ENCODE measurements at regions not wholly inside any gene's neighbourhood (a gene's known extent, or its start where the extent isn't known, plus 50 kb on each side); places are given as distances from the start of the nearest gene placed in this dataset.
"Not testable (repeated sequence)": the region's sequence is repeated elsewhere in the genome, so short reads cannot be mapped to it uniquely, and the experiment has no call there.

- Mint-ChIP-seq H3K4me3 (no peak overlapping the region), H3K4me1 (ENCODE audit: low read depth) (peaks cover 8% of the 10 kb centered on the region), H3K36me3 (ENCODE audit: low read depth) (no peaks in the 10 kb centered on the region), H3K27me3 (peaks cover 6% of the 10 kb centered on the region), H3K27ac (no peak overlapping the region), H3K9me3 (peaks cover 27% of the 10 kb centered on the region)
- no peak for DNase-seq
Observed at GRCh38 chr4:100889898-100890297, 372.1 kb upstream of the EMCN start.

DNA sequence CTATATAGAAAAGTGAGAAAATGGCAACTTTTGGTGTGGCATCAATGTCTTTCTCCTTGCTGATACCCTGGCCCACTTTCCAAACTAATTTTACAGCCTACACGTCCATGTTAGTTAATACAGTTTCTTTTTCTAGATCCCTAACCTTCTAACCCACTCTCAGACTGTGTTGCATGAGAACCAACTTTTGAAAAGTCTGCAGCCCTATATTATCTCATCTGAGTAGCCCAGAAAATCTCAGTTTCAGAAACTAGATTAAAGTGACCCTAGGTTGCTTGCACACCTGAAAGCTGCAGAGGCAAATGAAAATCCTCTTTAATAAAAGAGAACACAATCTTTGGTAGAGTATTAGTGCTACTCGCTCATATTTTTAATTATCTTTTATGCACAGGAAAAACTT lies 371.6 kb upstream of the EMCN start:
- peaks cover 29% of the 10 kb centered on the region for H3K9me3 Mint-ChIP-seq
- H3K27me3 Mint-ChIP-seq: peaks cover 6% of the 10 kb centered on the region
- peaks cover 5% of the 10 kb centered on the region for H3K4me1 Mint-ChIP-seq (ENCODE audit: low read depth)
- DNase-seq: no peak
- H3K36me3 Mint-ChIP-seq (ENCODE audit: low read depth): no peaks in the 10 kb centered on the region
- H3K27ac Mint-ChIP-seq: no peak overlapping the region
- H3K4me3 Mint-ChIP-seq: no peak overlapping the region

DNA sequence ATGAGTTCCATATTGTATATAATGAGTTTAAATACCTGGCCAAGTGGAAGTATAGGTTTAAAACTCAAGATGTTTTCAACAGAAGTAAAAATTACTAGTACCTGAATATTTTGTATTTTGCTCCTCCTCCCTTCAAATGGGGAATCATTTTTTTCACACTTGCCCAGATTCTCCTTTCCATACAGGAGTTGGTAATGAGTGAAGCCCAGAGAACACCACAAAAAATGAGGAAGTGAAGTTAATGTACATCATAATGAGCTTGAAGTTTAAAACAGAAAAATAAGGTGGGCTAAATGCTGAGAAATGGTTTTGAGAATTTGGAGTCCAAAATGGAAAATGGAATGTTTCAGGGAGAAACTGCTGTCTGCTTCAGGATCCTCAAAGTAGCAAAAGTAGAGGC lies 364.8 kb upstream of the EMCN start:
- Mint-ChIP-seq H3K27ac (no peak overlapping the region), H3K4me3 (no peak overlapping the region), H3K36me3 (ENCODE audit: low read depth) (no peaks in the 10 kb centered on the region), H3K4me1 (ENCODE audit: low read depth) (no peaks in the 10 kb centered on the region), H3K9me3 (peaks cover 16% of the 10 kb centered on the region), H3K27me3 (peaks cover 4% of the 10 kb centered on the region)
- no peak for DNase-seq

DNA sequence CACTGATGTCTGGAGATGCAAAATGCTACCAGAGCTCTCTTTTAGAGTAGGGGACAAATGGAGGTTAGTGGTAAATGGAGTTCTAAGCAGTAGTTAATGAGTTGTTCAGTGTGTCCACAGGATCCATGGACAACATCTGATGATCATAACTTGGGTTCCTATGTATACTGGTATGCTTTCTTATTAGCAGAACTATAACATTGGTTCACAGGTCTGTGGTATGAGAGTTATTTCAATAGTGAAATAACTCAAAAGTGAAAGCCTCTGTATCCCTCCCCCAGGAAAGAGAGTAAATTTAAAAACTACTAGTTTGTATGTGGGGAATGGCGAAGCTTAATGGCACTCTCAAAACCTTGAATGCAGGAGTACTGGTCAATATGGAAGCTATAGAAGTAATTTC lies 363.5 kb upstream of the EMCN start:
- Mint-ChIP-seq H3K4me1 (ENCODE audit: low read depth) (no peaks in the 10 kb centered on the region), H3K4me3 (no peak overlapping the region), H3K9me3 (peaks cover 8% of the 10 kb centered on the region), H3K27ac (no peak overlapping the region), H3K36me3 (ENCODE audit: low read depth) (no peaks in the 10 kb centered on the region), H3K27me3 (peaks cover 4% of the 10 kb centered on the region)
- DNase-seq: no peak

- no peak overlapping the region for H3K4me3 Mint-ChIP-seq
Observed at GRCh38 chr4:100880011-100880410, 362.2 kb upstream of the EMCN start.

DNA sequence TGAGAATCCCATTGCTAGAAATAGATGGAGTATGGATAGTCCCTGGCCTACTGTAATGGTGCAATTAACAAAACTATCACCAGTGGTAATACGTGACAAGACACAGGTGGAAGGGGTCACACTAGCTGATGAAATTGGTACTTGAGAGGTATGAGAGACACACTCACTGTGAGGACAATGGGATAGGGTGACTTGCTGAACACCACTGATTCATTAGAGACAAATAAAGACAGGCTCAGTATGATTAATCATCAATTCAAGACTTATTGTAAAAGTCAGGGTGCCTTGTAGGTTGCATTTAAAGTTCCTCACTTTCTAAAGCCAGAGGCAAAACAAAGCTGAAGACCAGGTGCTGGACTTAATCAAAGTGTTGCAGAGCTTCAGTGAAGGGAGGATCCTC lies 361.6 kb upstream of the EMCN start:
- no peak for DNase-seq
- no peaks in the 10 kb centered on the region for H3K4me1 Mint-ChIP-seq (ENCODE audit: low read depth)
- no peaks in the 10 kb centered on the region for H3K9me3 Mint-ChIP-seq
- no peak overlapping the region for H3K27ac Mint-ChIP-seq
- no peak overlapping the region for H3K4me3 Mint-ChIP-seq
- H3K27me3 Mint-ChIP-seq: peaks cover 2% of the 10 kb centered on the region
- no peaks in the 10 kb centered on the region for H3K36me3 Mint-ChIP-seq (ENCODE audit: low read depth)

More at GRCh38 chr4:100880011-100880410, 362.2 kb upstream of the EMCN start:
- Mint-ChIP-seq H3K4me1 (ENCODE audit: low read depth) (no peaks in the 10 kb centered on the region), H3K36me3 (ENCODE audit: low read depth) (no peaks in the 10 kb centered on the region), H3K9me3 (peaks cover 2% of the 10 kb centered on the region), H3K27ac (no peak overlapping the region), H3K27me3 (no peaks in the 10 kb centered on the region)
- no peak for DNase-seq

DNA sequence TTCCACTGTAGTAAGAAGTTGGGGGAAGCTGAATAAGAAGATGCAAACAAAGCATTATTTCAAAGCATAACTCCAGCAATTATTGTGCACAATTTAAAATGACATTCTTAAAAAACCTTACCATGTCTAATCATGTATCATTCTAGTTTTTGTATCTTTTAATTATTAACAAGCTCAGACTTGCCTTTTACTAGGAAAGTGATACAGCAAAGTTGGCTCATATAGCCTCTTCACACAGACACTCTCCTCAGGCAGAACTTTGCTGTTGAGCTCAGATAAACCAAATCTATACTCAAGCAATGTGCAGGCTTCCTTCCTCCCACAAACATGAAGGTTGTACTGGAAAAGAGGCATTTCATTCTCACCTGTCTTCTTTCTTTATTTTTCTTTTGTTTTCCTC lies 358.7 kb upstream of the EMCN start:
- H3K27me3 Mint-ChIP-seq: peaks cover 2% of the 10 kb centered on the region
- H3K36me3 Mint-ChIP-seq (ENCODE audit: low read depth): no peaks in the 10 kb centered on the region
- no peak overlapping the region for H3K4me3 Mint-ChIP-seq
- H3K27ac Mint-ChIP-seq: no peak overlapping the region
- H3K9me3 Mint-ChIP-seq: no peaks in the 10 kb centered on the region
- H3K4me1 Mint-ChIP-seq (ENCODE audit: low read depth): no peaks in the 10 kb centered on the region
- DNase-seq: no peak

DNA sequence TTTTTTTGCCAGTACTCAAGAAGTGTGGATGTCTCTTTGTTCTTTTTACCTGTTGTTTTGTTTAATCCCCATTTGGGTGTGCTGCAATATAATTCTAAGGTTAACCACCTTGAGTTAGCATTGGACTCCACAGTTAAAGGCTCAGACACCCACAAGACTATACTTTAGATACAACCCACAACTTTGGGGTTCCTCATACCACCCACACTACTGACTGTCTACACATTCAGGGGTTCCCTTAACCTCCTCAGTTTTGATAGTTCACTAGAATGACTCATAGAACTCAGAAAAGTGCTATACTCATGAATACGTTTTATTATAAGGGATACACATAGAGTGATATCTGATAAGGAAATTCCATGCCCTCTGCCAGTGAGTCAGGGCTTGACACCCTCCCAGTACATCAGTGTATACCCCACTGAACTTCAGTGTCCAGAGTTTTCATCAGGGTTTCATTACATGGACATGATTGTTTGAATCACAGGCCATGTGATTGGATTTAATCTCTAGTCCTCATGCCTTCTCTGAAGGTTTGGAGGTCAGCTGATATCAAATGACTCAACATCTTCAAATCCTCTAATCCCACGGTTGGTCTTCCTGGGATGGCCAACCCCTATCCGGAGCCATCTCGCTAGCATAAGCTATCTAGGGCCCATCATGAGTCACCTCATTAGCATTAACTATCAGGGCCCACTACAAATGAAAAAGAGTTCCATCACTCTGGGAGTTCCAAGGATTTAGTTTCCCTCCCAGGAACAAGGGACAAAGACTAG lies 357.7 kb upstream of the EMCN start:
- DNase-seq: no peak
- H3K4me1 Mint-ChIP-seq (ENCODE audit: low read depth): no peaks in the 10 kb centered on the region
- no peak overlapping the region for H3K4me3 Mint-ChIP-seq
- H3K36me3 Mint-ChIP-seq (ENCODE audit: low read depth): no peaks in the 10 kb centered on the region
- no peak overlapping the region for H3K27ac Mint-ChIP-seq
- H3K27me3 Mint-ChIP-seq: peaks cover 6% of the 10 kb centered on the region
- no peaks in the 10 kb centered on the region for H3K9me3 Mint-ChIP-seq

GRCh38 chr4:100872811-100873210 lies 355.0 kb upstream of the EMCN start:
- peaks cover 6% of the 10 kb centered on the region for H3K27me3 Mint-ChIP-seq
- H3K27ac Mint-ChIP-seq: no peak overlapping the region
- DNase-seq: no peak
- H3K36me3 Mint-ChIP-seq (ENCODE audit: low read depth): no peaks in the 10 kb centered on the region
- no peaks in the 10 kb centered on the region for H3K4me1 Mint-ChIP-seq (ENCODE audit: low read depth)
- H3K9me3 Mint-ChIP-seq: no peaks in the 10 kb centered on the region
- no peak overlapping the region for H3K4me3 Mint-ChIP-seq

DNA sequence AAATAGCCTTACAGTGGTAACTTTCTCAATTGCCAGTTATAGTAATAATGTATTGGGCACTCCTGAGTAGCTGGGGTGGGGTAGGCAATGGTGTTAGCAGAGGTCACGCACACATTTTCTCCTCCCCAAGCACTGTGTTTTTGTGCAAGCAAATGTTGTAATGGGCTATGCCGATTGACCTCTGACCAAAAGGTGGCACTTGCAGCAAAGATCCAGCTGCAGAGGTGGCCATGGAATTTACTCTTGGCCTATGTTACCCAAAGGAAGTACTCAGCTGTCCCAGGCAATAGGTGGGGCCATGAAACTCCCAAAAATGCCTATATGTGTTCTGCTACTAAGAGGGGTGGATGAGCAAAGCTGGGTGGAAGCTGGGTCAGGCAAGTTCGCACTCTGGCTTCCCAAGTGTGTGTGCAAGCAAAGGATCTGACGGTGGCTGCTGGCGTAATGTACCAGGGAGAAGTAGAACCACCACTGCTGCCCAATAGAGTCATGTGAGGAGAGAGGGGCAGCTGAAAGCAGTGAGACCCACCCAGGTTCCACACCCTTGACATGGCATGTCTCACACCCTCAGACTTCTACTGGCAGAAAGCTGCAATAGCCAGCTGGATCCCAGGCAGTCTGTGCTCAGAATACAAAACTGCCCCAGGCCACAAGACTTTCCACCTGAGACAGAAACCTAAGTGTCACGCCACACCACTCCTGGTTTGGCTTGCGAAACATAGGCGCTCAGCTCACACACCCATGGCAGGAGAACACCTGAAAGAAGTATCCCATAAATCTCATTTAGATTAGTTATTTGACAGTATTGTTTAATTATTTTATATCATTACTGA lies 353.3 kb upstream of the EMCN start:
- Mint-ChIP-seq H3K4me1 (ENCODE audit: low read depth) (no peaks in the 10 kb centered on the region), H3K36me3 (ENCODE audit: low read depth) (no peaks in the 10 kb centered on the region), H3K27ac (no peak overlapping the region), H3K4me3 (no peak overlapping the region), H3K9me3 (peaks cover 5% of the 10 kb centered on the region), H3K27me3 (peaks cover 13% of the 10 kb centered on the region)
- DNase-seq: no peak

GRCh38 chr4:100869276-100869675 lies 351.5 kb upstream of the EMCN start:
- H3K9me3 Mint-ChIP-seq: peaks cover 7% of the 10 kb centered on the region
- no peak overlapping the region for H3K4me3 Mint-ChIP-seq
- no peaks in the 10 kb centered on the region for H3K36me3 Mint-ChIP-seq (ENCODE audit: low read depth)
- peaks cover 18% of the 10 kb centered on the region for H3K27me3 Mint-ChIP-seq
- no peak overlapping the region for H3K27ac Mint-ChIP-seq
- no peak for DNase-seq
- H3K4me1 Mint-ChIP-seq (ENCODE audit: low read depth): no peaks in the 10 kb centered on the region

DNA sequence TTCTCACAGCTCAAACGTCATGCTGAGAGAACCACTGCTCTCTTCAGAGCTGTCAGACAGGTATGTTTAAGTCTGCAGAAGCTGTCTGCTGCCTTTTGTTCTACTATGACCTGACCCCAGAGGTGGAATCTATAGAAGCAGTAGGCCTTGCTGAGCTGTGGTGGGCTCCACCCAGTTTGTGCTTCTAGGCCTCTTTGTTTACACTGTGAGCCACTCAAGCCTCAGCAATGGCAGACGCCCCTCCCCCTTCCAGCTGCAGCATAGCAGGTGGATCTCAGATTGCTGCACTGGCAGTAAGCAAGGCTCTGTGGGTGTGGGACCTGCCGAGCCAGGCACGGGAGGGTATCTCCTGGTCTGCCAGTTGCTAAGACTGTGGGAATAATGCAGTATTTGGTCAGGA lies 350.5 kb upstream of the EMCN start:
- Mint-ChIP-seq H3K27me3 (peaks cover 19% of the 10 kb centered on the region), H3K9me3 (peaks cover 10% of the 10 kb centered on the region)
- H3K4me1 Mint-ChIP-seq (ENCODE audit: low read depth); H3K36me3 Mint-ChIP-seq (ENCODE audit: low read depth); H3K4me3 Mint-ChIP-seq; DNase-seq; H3K27ac Mint-ChIP-seq: not testable (repeated sequence)

DNA sequence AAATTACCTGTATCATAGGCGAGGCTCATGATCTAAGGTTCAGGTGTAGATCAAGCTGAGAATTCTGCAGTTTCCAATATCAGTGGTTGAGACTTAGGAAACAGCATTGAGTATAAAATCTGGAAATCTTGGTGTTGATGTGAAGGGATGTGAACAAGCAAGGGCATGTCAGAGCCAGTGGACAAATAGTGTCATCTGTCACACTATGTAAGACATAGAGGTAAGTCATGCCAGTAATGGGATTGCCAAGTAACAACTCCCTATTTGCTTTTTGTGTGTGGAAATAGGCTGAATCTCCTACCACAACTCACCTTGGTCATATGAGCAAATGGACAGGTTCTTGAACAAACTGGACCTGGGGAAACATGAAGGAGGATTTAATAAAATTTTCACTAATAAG lies 334.5 kb upstream of the EMCN start:
- no peak for DNase-seq
- H3K36me3 Mint-ChIP-seq (ENCODE audit: low read depth): no peaks in the 10 kb centered on the region

DNA sequence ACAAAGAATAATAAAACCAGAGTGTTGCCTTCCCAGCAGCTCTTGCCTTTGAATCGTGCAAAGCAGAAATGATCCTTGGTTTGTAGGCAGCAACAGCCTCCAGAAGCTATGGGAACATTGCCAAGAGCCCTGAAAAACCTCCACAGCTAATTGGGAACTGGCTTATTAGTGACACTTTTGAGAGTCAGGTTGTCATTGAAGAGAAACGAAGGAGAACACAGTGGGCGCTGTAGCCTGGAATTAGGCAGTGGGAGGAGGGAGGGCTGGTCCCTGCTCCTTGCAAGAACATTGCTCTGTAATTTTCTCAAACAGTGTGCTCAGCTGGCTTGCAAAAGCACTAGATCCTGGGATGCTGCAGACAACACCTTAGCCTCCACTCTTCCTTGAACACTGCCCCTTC lies 331.5 kb upstream of the EMCN start:
- Mint-ChIP-seq H3K27ac (no peak overlapping the region), H3K27me3 (no peaks in the 10 kb centered on the region)

More for the DNA sequence above, 334.5 kb upstream of the EMCN start:
- H3K4me3 Mint-ChIP-seq: no peak overlapping the region
- no peaks in the 10 kb centered on the region for H3K4me1 Mint-ChIP-seq (ENCODE audit: low read depth)
- H3K27me3 Mint-ChIP-seq: no peaks in the 10 kb centered on the region
- no peak overlapping the region for H3K27ac Mint-ChIP-seq
- H3K9me3 Mint-ChIP-seq: no peaks in the 10 kb centered on the region

DNA sequence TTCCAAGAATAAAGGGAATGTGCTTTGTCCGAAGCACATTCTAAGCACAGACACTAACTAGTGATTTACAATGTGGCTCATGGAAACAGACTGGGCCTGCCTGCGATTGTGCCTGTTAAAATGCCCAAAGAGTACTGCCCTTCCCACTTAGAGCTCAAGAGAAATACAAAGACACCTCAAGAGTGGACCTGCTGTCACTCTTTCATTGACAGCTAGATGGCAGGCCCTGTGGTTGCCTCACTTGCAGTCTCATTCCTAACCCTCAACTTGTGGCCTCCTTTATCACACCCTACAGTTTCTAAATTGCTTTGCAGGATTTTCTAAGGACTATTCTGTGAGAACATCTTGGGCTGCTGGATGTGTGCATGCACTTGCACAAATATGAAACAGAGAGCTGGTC lies 331.0 kb upstream of the EMCN start:
- Mint-ChIP-seq H3K27ac (no peak overlapping the region), H3K4me1 (ENCODE audit: low read depth) (no peaks in the 10 kb centered on the region), H3K27me3 (no peaks in the 10 kb centered on the region), H3K9me3 (no peaks in the 10 kb centered on the region), H3K36me3 (ENCODE audit: low read depth) (no peaks in the 10 kb centered on the region), H3K4me3 (no peak overlapping the region)
- DNase-seq: no peak

More for the DNA sequence above, 331.5 kb upstream of the EMCN start:
- no peak overlapping the region for H3K4me3 Mint-ChIP-seq
- H3K36me3 Mint-ChIP-seq (ENCODE audit: low read depth): no peaks in the 10 kb centered on the region
- H3K4me1 Mint-ChIP-seq (ENCODE audit: low read depth): no peaks in the 10 kb centered on the region
- no peak for DNase-seq
- H3K9me3 Mint-ChIP-seq: no peaks in the 10 kb centered on the region
